Erythroblast (primary cell): ENCODE measurements at regions not wholly inside any gene's neighbourhood (a gene's known extent, or its start where the extent isn't known, plus 50 kb on each side); places are given as distances from the start of the nearest gene placed in this dataset.

Experiments used
- GATA1 ChIP-seq: IDR thresholded peaks from 2 replicates; pipeline ENCODE4 v1.6.1; 2011; ENCODE audit warnings: low read depth, mild to moderate bottlenecking, control low read depth, low read length, moderate library complexity
- POLR2A ChIP-seq: IDR thresholded peaks from 2 replicates; pipeline ENCODE4 v1.6.1; 2011; ENCODE audit warnings: mild to moderate bottlenecking, low read length

GRCh38 chr2:147509821-147510220 is 335.0 kb upstream of the ACVR2A start:
- TF ChIP-seq POLR2A (no peak), GATA1 (no peak)
